ENCODE measurements at regions not wholly inside any gene's neighbourhood (a gene's known extent, or its start where the extent isn't known, plus 50 kb on each side); places are given as distances from the start of the nearest gene placed in this dataset.

DNA sequence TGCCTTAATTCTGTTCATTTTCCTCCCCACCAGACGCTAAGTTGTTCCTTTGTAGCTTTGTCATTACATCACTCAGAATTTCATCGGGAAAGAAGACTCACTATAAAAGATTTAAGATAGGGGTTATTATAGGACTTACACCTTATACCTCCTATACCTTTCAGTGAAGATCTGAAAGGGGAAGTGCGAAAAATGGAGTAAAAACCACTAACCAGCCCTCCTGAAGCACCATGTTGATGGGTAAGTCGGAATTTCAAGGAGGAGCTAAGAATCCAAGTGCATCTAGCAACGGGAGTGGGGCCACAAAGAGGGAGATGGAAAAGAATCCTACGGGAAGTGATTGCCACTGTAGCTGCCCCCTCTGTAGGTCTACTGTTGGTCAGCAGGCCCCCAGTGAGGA, 119.1 kb upstream of the H2AZ1 start:
- 80% methylated on average over 3 of the region's 6 CpGs for WGBS (ENCODE audit: insufficient coverage)
- Mint-ChIP-seq H3K4me1 (no peaks in the 10 kb centered on the region), H3K27ac (no peak overlapping the region), H3K36me3 (no peaks in the 10 kb centered on the region), H3K4me3 (no peak overlapping the region), H3K9me3 (peaks cover 0 to 3% (median 0%) of the 10 kb centered on the region in 7 donors), H3K27me3 (ENCODE audit: low read depth in 3 of 3) (peaks cover 3 to 6% (median 5%) of the 10 kb centered on the region in 3 donors)
- Histone ChIP-seq H3K9me3 (replicated peaks in 1 of 2; ENCODE audit: control insufficient read depth in 1 of 2, insufficient read depth in 1 of 2, low read length in 2 of 2) (no peaks in the 10 kb centered on the region), H3K27ac (ENCODE audit: low read depth in 1 of 2, low read length in 2 of 2) (no peak overlapping the region), H3K4me3 (replicated peaks in 1 of 3; ENCODE audit: low read depth in 2 of 3, low read length in 3 of 3) (no peak overlapping the region), H2AFZ (ENCODE audit: insufficient read depth, low read depth, low read length, poor library complexity, severe bottlenecking) (no peak overlapping the region), H3K4me1 (ENCODE audit: control insufficient read depth in 1 of 2, insufficient read depth in 2 of 2, low read length in 2 of 2) (no peaks in the 10 kb centered on the region), H3K27me3 (ENCODE audit: control insufficient read depth in 2 of 2, insufficient read depth in 2 of 2, low read length in 2 of 2) (no peaks in the 10 kb centered on the region), H4K20me1 (ENCODE audit: insufficient read depth, low read length) (no peaks in the 10 kb centered on the region), H3K36me3 (replicated peaks in 1 of 2; ENCODE audit: control insufficient read depth in 1 of 2, insufficient read depth in 2 of 2, low read length in 2 of 2) (no peaks in the 10 kb centered on the region), H3K79me2 (ENCODE audit: insufficient read depth, low read length) (no peaks in the 10 kb centered on the region), H3K9ac (ENCODE audit: insufficient read depth, low read length, poor library complexity, severe bottlenecking) (no peak overlapping the region), H3K4me2 (replicated peaks; ENCODE audit: extremely low read depth, low read length, poor library complexity, severe bottlenecking) (no peak overlapping the region)
- no peak for DNase-seq
- TF ChIP-seq, protein P1, sequence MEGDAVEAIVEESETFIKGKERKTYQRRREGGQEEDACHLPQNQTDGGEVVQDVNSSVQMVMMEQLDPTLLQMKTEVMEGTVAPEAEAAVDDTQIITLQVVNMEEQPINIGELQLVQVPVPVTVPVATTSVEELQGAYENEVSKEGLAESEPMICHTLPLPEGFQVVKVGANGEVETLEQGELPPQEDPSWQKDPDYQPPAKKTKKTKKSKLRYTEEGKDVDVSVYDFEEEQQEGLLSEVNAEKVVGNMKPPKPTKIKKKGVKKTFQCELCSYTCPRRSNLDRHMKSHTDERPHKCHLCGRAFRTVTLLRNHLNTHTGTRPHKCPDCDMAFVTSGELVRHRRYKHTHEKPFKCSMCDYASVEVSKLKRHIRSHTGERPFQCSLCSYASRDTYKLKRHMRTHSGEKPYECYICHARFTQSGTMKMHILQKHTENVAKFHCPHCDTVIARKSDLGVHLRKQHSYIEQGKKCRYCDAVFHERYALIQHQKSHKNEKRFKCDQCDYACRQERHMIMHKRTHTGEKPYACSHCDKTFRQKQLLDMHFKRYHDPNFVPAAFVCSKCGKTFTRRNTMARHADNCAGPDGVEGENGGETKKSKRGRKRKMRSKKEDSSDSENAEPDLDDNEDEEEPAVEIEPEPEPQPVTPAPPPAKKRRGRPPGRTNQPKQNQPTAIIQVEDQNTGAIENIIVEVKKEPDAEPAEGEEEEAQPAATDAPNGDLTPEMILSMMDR (IDR thresholded peaks at IDR 0.05), result no peak
- intact Hi-C loops (cut with micrococcal nuclease), result no loop called here

DNA sequence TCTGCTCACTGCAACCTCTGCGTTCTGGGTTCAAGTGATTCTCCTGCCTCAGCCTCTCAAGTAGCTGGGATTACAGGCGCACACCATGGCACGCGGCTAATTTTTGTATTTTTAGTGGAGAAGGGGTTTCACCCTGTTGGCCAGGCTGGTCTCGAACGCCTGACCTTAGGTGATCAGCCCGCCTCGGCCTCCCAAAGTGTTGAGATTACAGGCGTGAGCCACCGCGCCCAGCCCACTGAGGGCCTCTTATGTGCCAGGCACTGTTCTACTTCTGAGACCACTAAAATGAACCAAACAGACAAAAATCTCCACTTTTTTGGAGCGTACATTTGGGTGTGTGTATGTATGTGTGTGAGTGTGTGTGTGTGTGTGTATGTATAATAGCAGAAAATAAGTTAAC, 117.2 kb upstream of the H2AZ1 start:
- Mint-ChIP-seq H3K27ac (no peak overlapping the region), H3K27me3 (ENCODE audit: low read depth in 3 of 3) (peaks cover 3 to 6% (median 5%) of the 10 kb centered on the region in 3 donors), H3K4me3 (no peak overlapping the region), H3K36me3 (no peaks in the 10 kb centered on the region), H3K9me3 (peaks cover 0 to 3% (median 0%) of the 10 kb centered on the region in 7 donors), H3K4me1 (no peaks in the 10 kb centered on the region)
- Histone ChIP-seq H3K27ac (ENCODE audit: low read depth in 1 of 2, low read length in 2 of 2) (no peak overlapping the region), H3K9me3 (replicated peaks in 1 of 2; ENCODE audit: control insufficient read depth in 1 of 2, insufficient read depth in 1 of 2, low read length in 2 of 2) (no peaks in the 10 kb centered on the region), H3K79me2 (ENCODE audit: insufficient read depth, low read length) (no peaks in the 10 kb centered on the region), H2AFZ (ENCODE audit: insufficient read depth, low read depth, low read length, poor library complexity, severe bottlenecking) (no peak overlapping the region), H3K36me3 (replicated peaks in 1 of 2; ENCODE audit: control insufficient read depth in 1 of 2, insufficient read depth in 2 of 2, low read length in 2 of 2) (no peaks in the 10 kb centered on the region), H3K4me1 (ENCODE audit: control insufficient read depth in 1 of 2, insufficient read depth in 2 of 2, low read length in 2 of 2) (no peaks in the 10 kb centered on the region), H3K27me3 (ENCODE audit: control insufficient read depth in 2 of 2, insufficient read depth in 2 of 2, low read length in 2 of 2) (no peaks in the 10 kb centered on the region), H4K20me1 (ENCODE audit: insufficient read depth, low read length) (no peaks in the 10 kb centered on the region), H3K4me3 (replicated peaks in 1 of 3; ENCODE audit: low read depth in 2 of 3, low read length in 3 of 3) (no peak overlapping the region), H3K4me2 (replicated peaks; ENCODE audit: extremely low read depth, low read length, poor library complexity, severe bottlenecking) (no peak overlapping the region), H3K9ac (ENCODE audit: insufficient read depth, low read length, poor library complexity, severe bottlenecking) (no peak overlapping the region)
- WGBS (ENCODE audit: insufficient coverage), result 50% methylated on average over 2 of the region's 12 CpGs
- no peak for DNase-seq
- intact Hi-C loops (cut with micrococcal nuclease), result no loop called here
- TF ChIP-seq, protein P1 (IDR thresholded peaks at IDR 0.05), result no peak
